GM18505 (cell line): ENCODE measurements at regions not wholly inside any gene's neighbourhood (a gene's known extent, or its start where the extent isn't known, plus 50 kb on each side); places are given as distances from the start of the nearest gene placed in this dataset.

Experiments used
- ATAC-seq: cut with Tn5 transposase; IDR thresholded peaks from one replicate; pipeline ENCODE4 v1.9.1; 2021; ENCODE audit not compliant: unreplicated experiment
- POLR2A ChIP-seq: IDR thresholded peaks from 4 replicates; pipeline ENCODE4 v1.6.1; 2011; ENCODE audit warnings: borderline replicate concordance; ENCODE audit not compliant: insufficient read depth, insufficient read length; ENCODE audit errors: extremely low read depth

DNA sequence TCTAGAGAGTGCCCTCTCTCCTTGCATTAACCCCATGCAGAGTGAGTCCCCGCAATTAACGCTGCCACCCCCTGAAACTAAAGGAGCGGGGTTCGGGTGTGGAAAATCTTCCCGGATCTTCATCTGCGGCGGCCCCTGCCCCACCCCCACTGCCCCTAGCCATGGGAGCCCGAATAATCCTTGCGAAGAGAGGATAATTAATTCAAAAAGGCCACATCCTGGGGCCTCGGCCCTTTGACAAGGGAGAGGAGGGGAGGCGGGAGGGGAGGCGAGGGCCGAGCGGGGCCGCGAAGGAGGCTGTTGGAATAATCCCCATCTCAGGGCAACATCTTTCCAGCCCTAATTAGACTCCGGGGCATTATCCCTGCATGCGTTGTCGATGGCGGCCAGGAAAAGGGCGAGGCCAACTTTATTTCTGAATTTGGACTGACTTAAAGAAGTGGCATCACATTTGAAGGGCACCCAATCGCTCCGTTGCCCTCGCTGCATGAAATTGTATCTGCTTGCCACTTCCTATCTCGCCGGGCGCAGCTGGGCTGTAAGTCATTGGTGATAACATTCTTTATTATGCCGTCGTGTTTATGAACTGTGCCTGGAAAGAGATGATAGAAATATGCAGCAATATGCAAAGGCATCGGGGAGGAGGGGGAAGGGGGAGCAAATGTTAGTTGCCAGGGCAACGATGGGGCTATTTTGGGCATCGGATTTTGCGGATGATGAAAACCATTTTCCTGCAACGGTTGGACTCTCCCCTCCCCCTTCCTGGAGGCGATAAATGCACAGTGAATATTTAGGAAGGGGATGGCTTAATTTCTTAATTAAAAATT is 387.1 kb upstream of the TNRC6C start:
- TF ChIP-seq POLR2A, result no peak
- ATAC-seq, result no peak

- TF ChIP-seq POLR2A, result no peak
Observed at GRCh38 chr17:77572065-77572601, 386.4 kb upstream of the TNRC6C start.

GRCh38 chr17:77572851-77573250 is 385.7 kb upstream of the TNRC6C start:
- no peak for TF ChIP-seq POLR2A
- ATAC-seq, result no peak

More at GRCh38 chr17:77572065-77572601, 386.4 kb upstream of the TNRC6C start:
- no peak for ATAC-seq

DNA sequence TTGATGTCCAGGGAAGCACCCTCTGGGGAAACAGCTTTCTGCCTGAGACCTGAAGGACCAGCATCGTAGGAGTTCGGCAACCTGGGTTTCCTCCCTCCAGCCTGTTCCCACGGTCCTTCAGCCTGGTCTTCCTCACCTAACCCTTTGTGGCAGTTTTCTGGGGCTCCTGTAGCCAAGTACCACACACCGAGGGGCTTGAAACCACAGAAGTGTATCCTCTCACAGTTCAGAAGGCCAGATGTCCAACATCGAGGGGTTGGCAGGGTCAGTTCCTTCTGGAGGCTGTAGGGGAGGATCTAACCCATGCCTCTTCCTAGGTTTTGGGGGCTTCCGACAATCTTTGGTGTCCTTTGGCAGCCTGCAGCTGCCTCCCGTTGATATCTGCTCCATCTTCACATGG is 381.0 kb upstream of the TNRC6C start:
- no peak for ATAC-seq
- TF ChIP-seq POLR2A, result no peak

- no peak for ATAC-seq
- no peak for TF ChIP-seq POLR2A
Observed at GRCh38 chr17:77579131-77579530, 379.4 kb upstream of the TNRC6C start.

DNA sequence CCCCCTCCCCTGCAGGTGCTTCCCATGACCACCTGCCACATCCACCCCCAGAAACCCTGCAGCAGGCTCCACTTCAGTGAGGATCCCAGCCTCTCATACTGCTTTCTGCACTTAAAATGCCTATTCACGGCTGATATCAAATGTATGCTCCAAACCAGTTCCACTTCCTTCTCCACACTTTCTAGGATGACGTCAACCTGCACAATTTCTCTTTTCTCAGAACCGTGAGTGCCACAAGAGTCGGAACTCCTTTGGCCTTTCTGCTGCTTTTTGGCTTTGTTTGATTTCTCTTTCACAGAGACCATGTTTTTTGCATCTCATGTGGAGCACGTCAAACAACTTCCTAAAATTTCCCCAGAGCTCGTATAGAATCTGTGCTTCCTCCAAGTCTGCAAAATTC is 378.8 kb upstream of the TNRC6C start:
- ATAC-seq, result no peak
- TF ChIP-seq POLR2A, result no peak

- TF ChIP-seq POLR2A, result no peak
- no peak for ATAC-seq
Observed at GRCh38 chr17:77580531-77581270, 377.8 kb upstream of the TNRC6C start.

GRCh38 chr17:77581480-77581879 is 377.0 kb upstream of the TNRC6C start:
- no peak for ATAC-seq
- no peak for TF ChIP-seq POLR2A

GRCh38 chr17:77585142-77585860 is 373.2 kb upstream of the TNRC6C start:
- no peak for ATAC-seq
- TF ChIP-seq POLR2A, result no peak

DNA sequence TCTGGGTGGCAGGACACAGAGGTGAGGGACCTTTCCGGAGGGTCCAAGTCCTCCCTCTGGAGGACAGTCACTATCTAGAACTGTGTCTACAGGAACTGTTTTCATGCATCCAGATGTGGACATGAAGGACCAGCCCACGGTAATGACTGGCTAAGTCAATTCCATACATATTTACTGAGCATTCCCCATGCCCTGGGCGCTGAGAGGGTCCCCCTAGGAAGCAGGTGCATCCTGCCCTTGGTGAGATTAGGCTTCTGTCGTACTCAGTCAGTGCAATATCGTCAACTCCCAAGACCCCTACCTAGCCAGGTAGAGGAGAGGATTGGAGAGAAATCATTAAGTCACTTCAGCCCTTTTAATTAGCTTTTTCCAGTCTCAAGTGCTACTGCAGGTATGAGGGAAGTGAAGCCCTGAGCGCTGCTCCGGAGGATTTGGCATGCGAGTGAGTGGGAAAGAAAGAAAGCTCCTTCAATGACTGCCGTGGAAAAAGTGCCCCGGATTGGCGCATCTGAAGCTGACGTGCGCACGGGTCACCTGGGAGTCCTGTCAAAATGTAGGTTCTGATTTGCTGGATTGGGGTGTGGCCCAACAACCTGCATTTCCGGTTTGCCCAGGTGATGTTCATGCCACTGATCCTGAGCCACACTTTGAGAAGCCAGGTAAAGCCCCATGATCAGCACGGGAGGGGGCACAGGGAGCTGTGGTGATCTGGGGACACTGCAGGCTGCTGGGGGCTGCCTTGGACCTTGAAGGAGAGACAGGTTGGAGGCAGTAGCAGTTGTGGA is 367.4 kb upstream of the TNRC6C start:
- no peak for TF ChIP-seq POLR2A
- ATAC-seq, result no peak

GRCh38 chr17:77592106-77592865 is 366.2 kb upstream of the TNRC6C start:
- no peak for TF ChIP-seq POLR2A

DNA sequence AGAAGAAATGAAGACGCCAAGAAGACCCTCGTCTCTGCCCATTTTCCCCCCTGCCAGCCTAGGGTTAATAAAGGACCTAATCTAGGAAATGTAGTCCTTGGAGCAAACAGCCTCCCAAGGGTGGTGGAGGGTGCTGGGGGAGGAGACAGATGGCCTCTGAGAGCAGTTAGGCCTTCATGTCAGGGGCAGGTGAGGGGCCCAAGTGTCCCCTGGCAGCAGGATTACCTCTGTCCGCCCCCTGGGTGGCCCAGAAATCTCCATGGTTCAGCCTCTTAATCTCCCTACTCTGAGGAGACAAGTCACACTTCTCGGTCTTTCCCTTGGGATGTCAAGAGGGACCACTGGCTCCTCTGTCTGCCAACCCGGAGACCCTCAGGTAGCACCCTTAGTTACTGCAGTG is 365.4 kb upstream of the TNRC6C start:
- no peak for ATAC-seq
- TF ChIP-seq POLR2A, result no peak

More at GRCh38 chr17:77592106-77592865, 366.2 kb upstream of the TNRC6C start:
- no peak for ATAC-seq
